NCI-H187 (cell line): ENCODE measurements at regions not wholly inside any gene's neighbourhood (a gene's known extent, or its start where the extent isn't known, plus 50 kb on each side); places are given as distances from the start of the nearest gene placed in this dataset.
"Not testable (repeated sequence)": the region's sequence is repeated elsewhere in the genome, so short reads cannot be mapped to it uniquely, and the experiment has no call there.

Experiments used
- DNase-seq, 2 experiments: peaks; one replicate each; lab custom pipeline; 2025; lab: John Stamatoyannopoulos, UW

- no peak for DNase-seq
Measured at GRCh38 chr7:152594801-152595200, 81.1 kb downstream of the XRCC2 start.

- no peak for DNase-seq
Measured at GRCh38 chr7:152591976-152592375, 84.0 kb downstream of the XRCC2 start.

GRCh38 chr7:152590481-152590880, 85.5 kb downstream of the XRCC2 start:
- DNase-seq: no peak

- not testable (repeated sequence) for DNase-seq
Measured at GRCh38 chr7:152589821-152590220, 86.1 kb downstream of the XRCC2 start.

- DNase-seq: no peak
Measured at GRCh38 chr7:152588350-152588749, 87.6 kb downstream of the XRCC2 start.

- no peak for DNase-seq
Measured at GRCh38 chr7:152587366-152587765, 88.6 kb downstream of the XRCC2 start.

GRCh38 chr7:152583006-152583405, 92.9 kb downstream of the XRCC2 start:
- no peak for DNase-seq

- no peak for DNase-seq
Measured at GRCh38 chr7:152579070-152579469, 96.9 kb downstream of the XRCC2 start.

GRCh38 chr7:152577339-152577738, 98.6 kb downstream of the XRCC2 start:
- DNase-seq: no peak

- peak in 1 of 2 experiments; percentile 21 for DNase-seq
Measured at GRCh38 chr7:152574892-152575548, 100.9 kb downstream of the XRCC2 start.

GRCh38 chr7:152573186-152573585, 102.8 kb downstream of the XRCC2 start:
- DNase-seq: not testable (repeated sequence)

- DNase-seq: no peak
Measured at GRCh38 chr7:152572101-152572500, 103.8 kb downstream of the XRCC2 start.

GRCh38 chr7:152571068-152571467, 104.9 kb downstream of the XRCC2 start:
- DNase-seq: no peak

- DNase-seq: no peak
Measured at GRCh38 chr7:152568972-152569371, 107.0 kb downstream of the XRCC2 start.

- no peak for DNase-seq
Measured at GRCh38 chr7:152565731-152566130, 110.2 kb downstream of the XRCC2 start.

GRCh38 chr7:152564656-152565250, 111.2 kb downstream of the XRCC2 start:
- no peak for DNase-seq

- no peak for DNase-seq
Measured at GRCh38 chr7:152556013-152556755, 119.8 kb downstream of the XRCC2 start.

GRCh38 chr7:152553671-152554317, 118.0 kb upstream of the KMT2C start:
- DNase-seq: no peak

GRCh38 chr7:152551304-152552036, 115.7 kb upstream of the KMT2C start:
- DNase-seq: no peak

GRCh38 chr7:152544971-152545619, 109.3 kb upstream of the KMT2C start:
- DNase-seq: no peak

- no peak for DNase-seq
Measured at GRCh38 chr7:152544481-152544927, 108.7 kb upstream of the KMT2C start.
